Esophagus muscularis mucosa (tissue), 4 donors: ENCODE measurements at regions not wholly inside any gene's neighbourhood (a gene's known extent, or its start where the extent isn't known, plus 50 kb on each side); places are given as distances from the start of the nearest gene placed in this dataset.

ENCODE experiments used
- EP300 ChIP-seq: sonication (generic); formaldehyde crosslinking; IDR thresholded peaks from one replicate; pipeline ENCODE4 v1.6.1; 2017; ENCODE audit warnings: antibody characterized with exemption
- POLR2A ChIP-seq: fragments of 450-650 bp; IDR thresholded peaks from one replicate; pipeline ENCODE4 v1.6.1; 2017; ENCODE audit warnings: antibody characterized with exemption, moderate library complexity, mild to moderate bottlenecking, low read depth
- TF ChIP-seq, protein P1 (sequence below), 3 experiments: fragments of 200-600 bp in 2 of 3; fragments of 450-650 bp in 1 of 3; sonication (generic) in 2 of 3; IDR thresholded peaks; one replicate each; pipeline ENCODE4 v1.5.1; 2017 to 2019; ENCODE audit warnings: antibody characterized with exemption in 3 of 3, mild to moderate bottlenecking in 2 of 3, moderate library complexity in 1 of 3

DNA sequence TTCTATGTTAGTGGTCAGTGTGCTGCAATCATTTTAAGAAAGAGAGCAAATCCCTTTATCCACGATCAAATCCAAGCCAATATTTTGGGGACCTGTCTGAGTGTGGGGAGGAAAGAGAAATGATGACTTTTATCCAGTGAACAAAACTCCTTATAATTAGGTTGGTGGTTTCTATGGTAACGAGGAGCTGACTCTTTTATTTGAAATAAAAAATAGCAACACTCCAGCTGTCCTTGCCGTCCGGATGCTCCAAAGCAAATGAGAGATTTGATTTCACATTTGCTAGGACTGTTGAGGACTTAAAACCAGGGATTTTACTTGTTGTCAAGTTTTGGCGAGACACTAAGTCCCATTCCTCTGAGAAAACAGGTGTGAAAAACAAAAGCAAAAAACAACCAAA, 154.0 kb upstream of the PRICKLE2 start:
- TF ChIP-seq, protein P1, sequence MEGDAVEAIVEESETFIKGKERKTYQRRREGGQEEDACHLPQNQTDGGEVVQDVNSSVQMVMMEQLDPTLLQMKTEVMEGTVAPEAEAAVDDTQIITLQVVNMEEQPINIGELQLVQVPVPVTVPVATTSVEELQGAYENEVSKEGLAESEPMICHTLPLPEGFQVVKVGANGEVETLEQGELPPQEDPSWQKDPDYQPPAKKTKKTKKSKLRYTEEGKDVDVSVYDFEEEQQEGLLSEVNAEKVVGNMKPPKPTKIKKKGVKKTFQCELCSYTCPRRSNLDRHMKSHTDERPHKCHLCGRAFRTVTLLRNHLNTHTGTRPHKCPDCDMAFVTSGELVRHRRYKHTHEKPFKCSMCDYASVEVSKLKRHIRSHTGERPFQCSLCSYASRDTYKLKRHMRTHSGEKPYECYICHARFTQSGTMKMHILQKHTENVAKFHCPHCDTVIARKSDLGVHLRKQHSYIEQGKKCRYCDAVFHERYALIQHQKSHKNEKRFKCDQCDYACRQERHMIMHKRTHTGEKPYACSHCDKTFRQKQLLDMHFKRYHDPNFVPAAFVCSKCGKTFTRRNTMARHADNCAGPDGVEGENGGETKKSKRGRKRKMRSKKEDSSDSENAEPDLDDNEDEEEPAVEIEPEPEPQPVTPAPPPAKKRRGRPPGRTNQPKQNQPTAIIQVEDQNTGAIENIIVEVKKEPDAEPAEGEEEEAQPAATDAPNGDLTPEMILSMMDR (IDR thresholded peaks at IDR 0.05): no peak
- TF ChIP-seq POLR2A (no peak), EP300 (no peak)
